Activated CD4-positive, alpha-beta T cell treated with anti-CD3 and anti-CD28 coated beads, Interleukin-2, Interleukin-4, amounts not matched to agents 100 ng/mL and 50 ng/mL, durations not matched to agents 16 hours and 8 hours (primary cell): ENCODE measurements at regions not wholly inside any gene's neighbourhood (a gene's known extent, or its start where the extent isn't known, plus 50 kb on each side); places are given as distances from the start of the nearest gene placed in this dataset.

Experiments
- DNase-seq: peaks from one replicate; pipeline ENCODE4 v3.0.0-alpha.2; 2020; ENCODE audit warnings: low spot score

DNA sequence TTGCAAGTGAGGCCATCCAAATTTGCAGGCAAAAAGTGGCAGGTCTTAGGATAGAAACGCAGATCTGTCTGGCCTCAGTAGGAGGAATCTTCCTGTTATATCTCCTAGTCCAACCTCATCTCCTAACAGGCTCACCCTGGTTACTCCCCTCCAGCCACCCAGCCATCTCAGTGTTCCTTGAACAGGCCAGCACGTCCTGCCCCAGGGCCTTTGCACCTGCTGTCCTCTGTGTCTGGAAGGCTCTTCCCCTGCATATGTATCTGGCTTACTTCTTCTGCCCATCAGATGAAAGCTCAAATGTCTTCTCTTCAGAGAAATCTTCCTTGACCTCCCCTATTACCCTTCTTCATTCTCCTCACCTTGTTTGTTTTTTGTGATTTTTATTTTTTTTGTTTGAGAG is 107.3 kb upstream of the ALDH1B1 start:
- DNase-seq: no peak

DNA sequence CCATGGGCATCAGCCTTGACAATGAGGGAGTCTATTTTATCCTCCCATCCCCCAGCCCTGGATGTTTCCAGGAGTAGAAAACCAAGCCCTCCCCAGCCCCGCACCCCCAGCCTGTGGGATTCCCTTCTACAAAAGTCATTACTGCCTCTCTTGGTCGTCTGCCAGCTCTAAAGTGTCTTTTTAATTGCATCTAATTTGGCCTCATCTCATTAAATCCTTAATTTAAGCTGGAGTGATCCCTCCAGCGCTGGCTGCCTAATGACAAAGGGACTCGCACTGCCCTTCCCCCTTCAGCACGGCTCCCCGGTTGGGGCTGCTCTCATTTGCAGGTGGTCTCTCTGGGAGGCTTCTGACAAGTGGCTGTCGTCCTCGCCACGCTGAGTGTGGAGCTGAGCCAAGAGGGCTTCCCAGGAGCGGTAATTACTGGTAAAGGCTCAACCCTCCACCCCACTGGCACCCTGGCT is 107.9 kb upstream of the ALDH1B1 start:
- no peak for DNase-seq

DNA sequence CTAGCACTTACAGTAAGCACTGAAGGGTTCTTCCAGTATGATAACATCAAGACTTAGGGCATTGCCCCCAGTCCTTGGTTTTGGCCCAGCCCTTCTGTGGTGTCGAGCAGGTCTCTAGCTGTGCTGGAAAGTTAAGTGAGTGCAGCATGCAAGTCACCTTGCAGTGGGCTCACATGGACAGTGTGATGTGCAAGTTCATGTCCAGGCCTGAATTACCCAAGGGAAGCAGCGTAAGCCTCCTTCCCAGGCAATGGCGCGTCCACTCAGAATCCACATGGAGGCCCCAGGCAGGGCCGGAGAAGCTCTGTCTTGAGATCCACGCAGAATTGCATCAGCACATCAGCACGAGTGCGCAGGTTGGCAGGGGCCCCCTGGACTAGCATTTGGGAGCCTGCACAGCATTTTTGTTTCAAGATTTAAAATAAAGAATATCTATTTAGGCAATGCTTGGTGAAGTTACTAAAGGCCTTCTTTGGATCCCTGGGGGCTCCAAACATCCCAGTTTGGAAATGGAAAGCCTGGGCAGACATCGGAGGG is 108.4 kb upstream of the ALDH1B1 start:
- no peak for DNase-seq

DNA sequence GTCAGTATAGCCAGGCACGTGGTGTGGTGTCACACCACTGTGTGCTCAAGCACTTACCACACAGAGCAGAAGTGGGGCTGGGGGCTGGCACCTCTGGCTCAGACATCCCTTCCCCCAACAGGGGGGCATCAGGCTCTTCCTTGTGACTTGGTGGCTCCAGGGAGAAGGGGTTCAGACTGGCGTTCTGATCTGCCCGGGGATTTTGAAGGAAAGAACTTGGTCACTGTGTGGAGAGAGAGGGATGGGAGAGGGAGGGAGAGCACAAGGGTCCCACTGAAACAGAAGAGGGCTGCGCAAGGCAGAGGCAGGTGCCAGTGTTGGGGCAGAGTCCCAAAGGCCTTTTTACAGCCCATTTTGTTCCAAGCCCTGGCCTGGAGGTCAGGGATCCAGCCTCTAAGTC is 109.7 kb upstream of the ALDH1B1 start:
- no peak for DNase-seq

DNA sequence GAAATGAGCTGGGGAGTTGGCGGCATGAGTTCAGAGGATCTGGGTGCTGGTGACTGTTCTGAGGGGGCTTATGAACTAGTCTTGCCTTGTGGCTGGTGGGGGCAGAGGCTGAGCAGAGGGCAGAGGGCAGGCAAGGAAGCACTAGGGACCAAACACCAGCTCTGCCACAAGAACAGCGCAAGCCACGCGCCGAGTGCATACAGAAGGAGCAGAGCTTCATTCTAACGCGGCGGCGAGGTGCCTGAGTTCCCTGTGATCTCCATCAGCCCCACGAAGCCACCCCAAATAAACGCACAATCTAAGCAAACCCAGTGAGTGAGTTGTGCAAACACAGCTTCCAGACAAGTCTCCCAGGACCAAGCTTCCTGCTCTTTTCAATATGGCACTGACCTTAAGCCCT is 110.6 kb upstream of the ALDH1B1 start:
- no peak for DNase-seq

DNA sequence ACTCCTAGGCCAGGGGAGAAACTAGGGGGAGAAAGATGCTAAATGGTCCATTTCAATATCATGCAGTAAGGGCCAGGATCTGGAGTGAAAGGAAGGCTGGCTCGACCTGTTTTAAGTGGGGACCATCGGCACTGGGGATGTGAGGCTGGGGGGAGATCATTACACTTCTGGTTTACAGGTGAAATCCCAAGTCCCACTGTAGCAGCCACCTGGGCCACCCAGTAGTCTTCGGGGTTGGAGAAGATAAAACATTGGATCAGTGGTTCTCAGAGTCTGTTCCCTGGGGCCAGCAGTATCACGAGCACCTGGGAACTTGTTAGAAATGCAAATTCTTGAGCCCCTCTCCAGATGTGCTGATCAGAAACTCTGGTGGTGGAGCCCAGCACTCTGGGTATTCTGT is 111.3 kb upstream of the ALDH1B1 start:
- DNase-seq: no peak

DNA sequence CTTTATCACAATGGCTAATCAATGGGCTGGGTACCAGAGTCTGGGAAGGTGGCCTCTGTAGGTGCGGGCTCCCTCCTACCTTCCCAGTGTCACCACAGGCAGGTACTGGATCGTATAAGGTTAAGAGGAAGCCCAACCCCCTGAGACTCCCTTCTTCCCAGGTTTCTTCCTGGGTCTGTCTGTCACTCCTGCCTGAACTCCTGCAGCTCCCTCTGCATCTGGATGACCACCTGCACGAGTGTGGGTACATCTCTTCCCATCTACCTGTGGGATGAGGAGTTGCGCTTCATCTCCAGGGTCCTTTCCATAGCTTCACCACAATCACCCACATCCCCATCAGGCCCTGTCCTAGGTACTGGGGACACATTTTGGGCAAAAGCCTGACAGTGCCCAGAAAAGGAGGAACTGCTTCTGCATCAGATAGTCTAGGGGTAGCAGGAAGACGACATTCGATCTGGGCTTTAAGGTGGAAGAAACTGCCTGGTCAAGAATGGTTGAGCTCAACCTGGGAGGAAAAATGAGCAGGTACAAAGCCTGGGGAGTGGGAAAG is 112.2 kb upstream of the ALDH1B1 start:
- no peak for DNase-seq

DNA sequence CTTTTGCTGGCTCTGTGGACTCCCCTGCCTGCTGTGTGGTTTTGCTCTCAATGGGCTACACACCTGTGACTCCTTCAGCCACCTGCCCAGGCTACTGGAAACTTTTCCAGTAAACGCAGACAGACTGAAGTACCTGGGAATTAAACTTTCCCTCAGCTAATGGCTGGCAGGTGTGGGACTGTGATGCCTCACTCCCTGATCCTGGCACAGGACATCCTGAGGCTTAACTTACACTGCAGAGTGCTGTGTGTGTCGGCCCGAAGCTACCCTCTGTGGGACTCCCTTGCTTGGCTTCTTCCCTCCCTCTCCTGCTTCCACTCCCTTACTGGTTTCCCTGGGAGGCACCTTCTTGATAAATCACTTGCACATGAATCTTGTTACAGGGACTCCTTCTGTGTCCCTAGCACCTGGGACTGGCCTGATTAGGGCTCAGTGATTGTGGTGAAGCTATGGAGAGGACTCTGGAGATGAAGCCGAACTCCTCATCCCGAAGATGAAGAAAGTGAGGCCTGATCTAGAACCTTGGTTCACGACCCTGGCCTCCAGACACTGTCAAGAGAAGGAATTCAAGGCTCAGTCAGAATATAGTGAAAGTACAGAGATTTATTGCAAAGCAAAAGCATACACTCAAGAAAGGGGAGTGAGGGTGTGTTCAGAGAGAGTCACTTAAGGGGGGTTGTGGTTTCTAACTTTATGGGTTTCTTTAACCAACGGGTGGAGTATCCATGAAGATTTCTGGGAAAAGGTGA is 113.4 kb upstream of the ALDH1B1 start:
- DNase-seq: no peak

DNA sequence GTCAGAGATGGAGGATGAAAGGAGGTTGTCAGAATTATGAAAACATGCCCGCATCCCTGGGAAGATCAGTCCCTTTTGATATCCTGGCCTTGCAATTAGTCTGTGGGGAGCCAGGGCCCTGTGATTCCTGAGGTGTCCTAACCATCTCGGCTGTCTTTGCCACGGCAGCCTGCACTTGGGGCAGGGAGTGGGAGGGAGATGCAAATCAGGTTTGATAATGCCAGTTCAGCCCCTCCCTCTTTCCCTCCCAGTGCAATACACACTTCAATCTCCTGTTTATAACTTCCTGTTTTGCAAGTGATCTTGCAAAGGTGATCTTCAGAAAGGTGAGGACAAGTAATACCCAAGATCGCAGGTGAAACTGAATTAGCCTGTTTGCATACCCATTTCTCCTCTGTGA is 114.0 kb upstream of the ALDH1B1 start:
- no peak for DNase-seq

DNA sequence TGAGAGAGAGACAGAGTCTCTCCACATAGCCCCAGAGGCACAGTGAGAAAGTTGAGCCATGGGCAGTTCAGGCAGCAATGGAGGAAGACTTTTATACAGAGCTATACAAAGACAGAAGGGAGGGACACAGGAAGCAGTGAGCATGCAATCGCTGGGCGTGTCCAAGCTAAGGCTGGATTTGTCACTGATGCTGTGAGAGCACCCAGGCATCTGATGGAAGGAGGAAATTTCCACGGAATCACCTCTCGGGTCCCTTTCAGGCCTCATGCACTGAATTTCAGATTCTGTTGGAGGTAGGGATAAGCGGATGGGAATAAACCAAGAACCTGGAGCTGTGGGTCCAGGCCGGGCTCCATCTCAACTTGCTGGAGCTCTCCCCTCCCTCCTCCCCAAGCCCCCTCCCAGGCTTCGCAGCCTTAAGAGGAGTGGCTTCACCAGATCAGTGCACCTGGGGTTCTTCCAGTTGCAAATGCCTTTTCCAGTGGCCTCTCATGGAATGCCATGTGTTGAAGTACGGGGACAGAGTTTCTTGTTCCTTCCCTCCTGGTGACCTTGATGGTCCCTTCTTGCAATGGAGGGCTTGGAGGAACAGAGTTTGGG is 114.8 kb upstream of the ALDH1B1 start:
- no peak for DNase-seq

DNA sequence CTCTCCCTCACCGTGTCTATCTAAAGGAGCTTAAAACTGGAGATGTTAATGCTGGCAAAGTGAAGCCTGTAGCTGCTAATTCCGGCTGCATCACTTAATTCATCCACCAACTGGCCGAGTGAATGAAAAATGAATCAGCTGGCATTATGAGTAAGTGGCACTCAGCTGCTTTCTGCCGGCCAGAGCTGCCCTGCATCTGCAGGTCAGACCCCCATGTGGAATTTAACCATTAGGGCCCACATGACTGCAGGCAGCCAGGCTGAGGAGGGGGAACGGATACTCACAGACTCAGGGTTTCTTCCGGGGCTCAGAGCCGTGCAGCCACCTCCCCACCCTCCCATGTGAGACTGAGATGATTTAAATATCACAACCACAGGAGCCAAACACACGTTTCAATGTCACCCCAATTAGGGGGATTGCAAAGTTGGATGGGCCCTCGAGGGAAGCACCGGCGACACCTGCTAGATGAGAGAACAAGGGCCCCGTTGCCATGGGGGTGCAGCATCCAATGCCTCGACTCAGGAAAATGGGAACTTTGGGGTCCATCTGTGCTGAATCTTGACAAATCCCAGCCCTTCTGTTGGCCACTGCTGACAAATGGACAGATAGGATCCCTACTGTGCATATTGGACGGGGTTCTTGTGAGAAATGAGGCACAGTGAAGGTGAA is 115.6 kb upstream of the ALDH1B1 start:
- no peak for DNase-seq

DNA sequence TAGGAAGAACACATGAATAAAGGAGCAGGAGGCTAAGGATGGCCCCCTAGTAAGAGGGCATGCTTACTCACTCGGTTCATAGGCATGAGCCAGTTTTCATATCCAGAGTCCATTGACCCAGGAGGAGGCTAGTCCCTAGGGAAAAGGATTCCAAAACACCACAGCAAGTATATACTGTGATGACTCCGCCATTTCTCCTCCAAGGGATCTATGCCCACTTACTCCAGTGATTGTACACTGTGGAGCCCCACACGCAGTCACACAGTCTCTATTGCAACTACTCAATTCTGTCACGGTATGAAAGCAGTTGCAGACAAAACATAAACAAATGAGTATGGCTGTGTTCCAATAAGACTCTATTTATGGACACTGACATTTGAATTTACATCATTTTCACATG is 117.7 kb upstream of the ALDH1B1 start:
- no peak for DNase-seq

DNA sequence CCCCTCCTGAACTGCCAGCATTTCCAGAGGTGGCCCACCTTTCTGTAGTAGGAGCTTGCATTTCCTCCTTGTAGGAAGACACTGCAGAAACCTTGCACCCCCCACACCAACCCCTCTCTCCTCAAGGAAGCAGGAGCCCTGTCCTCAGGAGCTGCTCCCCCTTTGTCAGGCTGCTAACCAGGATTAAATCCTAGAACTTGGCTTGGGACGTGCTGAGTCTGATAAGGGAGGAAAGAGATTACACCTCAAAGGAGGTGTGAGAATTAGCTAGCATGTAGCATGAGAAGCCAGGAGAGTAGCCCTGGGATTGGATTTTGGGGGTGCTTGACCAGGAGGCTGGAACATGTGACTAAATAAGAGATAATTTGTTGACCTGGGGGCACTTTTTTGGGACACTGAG is 119.8 kb upstream of the ALDH1B1 start:
- no peak for DNase-seq

DNA sequence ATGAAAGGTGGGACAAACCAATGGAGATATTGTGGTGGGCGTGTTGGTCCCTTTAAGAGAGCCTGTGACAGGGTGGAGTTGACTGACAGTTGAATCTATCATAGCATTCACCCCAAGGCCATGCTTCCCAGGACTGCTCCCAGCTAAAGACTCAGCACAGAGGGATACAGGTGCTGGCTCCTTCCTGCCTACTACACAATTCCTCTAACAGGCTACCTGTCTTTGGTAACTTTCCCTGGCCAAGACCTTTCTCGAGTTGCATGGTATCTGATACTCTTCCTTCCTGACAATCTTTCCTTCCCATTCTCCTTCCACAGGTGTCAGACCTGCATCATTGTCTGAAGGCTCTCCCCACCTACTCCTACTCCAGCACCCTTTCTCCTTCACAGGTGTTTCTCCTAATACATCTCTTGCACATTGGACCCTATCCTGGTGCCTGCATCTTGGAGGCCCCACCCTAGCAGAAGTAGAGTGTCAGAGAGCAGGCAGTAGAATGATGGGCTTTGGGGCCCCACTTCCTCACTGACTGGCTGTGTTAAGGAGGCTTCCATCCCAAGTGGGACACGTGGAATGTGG is 120.7 kb upstream of the ALDH1B1 start:
- no peak for DNase-seq

DNA sequence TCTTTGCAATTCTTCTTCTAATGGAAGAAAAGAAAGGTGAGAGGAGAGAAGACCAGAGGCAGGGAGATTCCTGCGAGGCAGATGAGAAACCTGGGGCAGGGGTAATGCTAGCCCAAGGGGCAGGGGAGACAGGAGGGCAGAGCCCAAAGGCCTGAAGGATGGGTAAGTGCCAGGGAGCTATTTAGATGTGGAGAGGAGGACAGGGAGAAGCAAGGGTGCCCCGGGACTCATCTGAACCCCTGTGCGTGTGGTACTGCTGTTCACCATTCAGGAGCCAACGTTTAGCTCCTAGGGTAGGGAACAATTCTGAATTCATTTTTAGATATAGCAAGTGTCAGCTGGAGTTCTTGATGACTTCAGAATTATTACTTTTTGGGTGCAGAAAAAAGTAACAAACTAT is 122.7 kb upstream of the ALDH1B1 start:
- no peak for DNase-seq

DNA sequence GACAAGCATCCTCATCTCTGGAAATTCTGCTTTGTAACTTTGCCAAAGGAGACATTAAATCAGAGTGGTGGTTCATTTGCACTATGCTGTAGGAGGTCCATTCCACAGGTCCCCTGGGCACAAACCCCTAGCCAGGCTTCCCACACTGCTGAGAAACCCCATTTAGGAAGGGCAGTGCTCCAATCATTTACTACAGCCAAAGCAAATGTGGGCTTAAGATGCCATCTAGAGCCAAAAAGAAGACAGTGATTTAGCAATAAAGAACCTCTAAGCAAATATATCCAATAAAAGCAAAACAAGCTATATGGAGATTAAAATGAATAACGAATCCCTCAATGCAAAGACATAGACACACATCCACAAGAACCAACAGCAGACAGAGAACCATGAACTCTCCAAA is 129.0 kb upstream of the ALDH1B1 start:
- DNase-seq: no peak

DNA sequence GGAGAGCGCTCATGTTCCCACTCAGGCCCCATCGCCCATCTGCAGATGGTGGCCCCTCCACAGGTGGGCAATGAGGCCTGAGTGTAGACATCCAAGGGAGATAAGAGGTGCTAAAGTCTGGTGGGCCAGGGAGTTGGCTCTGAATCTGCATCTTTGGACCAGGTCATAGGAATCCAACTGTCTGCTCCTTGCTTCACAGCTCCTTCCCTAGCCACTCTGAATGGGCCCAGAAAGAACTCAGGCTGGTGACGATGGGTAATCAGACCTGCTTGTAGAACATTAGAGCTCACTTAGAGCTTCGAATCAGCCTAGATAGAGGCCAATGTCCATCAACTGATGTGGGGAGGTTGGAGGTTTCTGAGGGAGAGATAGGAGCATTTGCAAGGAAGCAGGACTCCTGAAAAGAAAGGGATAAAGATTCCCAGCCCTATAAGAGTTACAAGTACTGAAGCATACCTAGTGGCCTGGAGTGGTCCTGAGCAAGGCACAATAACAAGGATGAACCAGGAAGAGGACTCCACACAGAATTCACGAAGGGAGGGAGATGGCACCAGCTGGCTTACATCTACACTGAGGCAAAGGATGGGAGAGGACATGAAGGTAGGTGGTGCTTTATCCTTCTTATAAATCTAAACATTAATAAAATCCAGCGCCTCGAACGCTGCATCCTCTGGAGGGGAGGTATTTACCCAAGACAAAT is 132.8 kb upstream of the ALDH1B1 start:
- no peak for DNase-seq

DNA sequence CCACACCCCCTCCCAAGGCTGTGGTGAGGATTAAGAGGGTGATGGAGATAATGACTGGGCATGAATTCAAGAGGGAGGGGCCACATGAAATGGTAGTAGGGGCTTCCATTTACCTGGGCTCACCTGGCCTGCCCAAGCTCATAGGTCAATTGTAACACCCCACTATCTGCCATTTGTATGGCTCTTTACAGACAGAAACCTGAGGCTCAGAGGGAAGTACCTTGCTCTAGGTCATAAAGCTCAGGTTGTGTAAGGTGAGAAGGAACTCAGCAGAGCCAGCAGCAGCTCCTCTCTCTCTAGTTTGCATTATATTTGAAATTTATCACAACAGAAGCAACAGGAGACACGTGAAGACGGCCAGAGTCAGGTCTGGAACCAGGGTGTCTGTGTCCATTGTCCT is 133.4 kb upstream of the ALDH1B1 start:
- no peak for DNase-seq

DNA sequence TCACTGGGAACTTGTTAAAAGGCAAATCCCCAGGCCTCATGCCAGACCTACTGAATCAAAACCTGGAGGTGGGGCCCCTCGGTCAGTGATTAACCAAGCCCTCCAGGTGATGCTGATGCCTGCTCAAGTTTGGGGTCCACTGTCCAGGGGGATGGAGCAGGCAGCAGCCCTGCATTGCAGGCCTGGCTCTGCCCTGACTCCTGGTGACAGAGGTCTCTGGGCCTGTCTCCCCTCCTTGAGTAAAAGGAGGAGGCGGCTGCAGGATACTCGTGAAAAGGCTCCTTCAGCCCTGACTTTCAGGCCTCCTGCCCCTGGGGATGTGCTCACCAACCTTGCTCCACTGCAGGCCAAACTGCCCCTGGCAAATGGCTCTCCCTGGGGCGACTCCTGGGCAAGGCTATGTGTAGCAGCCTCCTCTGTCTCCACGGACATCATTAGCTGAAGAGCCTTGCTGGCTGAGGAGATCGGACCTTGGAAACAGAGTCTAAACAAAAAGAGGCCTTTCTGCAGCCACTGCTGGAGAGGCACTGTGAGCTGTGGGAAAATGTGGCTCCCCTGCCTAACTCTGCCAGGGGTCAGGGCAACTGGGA is 134.8 kb upstream of the ALDH1B1 start:
- DNase-seq: no peak

DNA sequence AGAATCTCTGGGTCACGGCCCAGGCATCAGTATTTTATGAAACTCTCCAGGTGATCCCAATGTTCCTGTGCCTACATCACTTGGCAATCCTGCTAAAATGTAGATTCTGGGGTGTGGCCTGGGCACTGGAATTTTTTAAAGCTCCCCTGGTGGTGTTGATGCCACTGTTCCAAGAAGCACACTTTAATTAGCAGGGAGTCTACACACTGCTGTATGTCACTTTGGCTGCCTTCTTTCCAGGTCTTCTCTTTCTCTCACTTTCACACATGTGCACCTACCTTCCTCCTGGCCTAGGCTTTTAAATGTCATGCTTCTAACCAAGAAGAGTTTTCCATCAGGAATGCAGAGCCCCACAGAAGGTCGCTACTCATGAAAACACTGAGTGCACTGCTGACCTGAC is 136.0 kb upstream of the ALDH1B1 start:
- no peak for DNase-seq

DNA sequence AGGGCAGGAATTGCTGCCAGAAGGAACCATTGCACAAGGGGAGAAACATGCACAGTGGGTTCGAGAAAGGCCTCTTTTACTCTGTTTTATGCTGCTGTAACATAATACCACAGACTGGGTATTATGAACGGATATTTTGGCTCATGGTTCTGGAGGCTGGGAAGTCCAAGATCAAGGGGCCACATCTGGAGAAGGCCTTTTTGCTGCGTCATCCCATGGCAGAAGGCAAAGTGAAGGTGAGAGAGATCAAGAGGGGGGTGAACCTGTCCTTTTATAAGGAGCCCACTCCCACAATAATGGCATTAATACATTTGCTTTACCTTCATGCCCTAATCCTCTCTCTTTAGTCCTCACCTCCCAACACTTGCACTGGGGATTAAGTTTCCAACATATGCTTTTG is 136.9 kb upstream of the ALDH1B1 start:
- DNase-seq: no peak

DNA sequence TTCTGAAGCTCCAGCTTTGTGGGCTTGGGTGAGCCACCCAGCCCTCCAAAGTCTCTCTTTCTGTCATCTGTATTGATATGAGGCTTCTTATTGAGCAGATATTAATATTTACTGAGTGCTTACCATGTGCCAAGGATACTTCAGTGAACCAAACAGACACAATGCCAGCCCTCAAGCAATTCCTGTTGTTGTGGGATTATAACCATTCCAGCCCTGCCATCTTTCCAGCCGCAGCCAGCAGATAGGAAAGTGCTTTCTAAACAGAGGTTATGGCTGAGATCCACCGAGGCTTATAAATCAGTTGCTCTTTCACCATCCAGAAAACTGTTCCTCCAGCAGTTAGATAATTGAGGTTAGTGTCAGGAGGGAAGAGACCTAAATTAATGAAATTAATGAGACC is 137.7 kb upstream of the ALDH1B1 start:
- DNase-seq: no peak
